CD14-positive monocyte (primary cell): ENCODE measurements at regions not wholly inside any gene's neighbourhood (a gene's known extent, or its start where the extent isn't known, plus 50 kb on each side); places are given as distances from the start of the nearest gene placed in this dataset.

Source experiments
- DNase-seq, 3 donors: peaks; one replicate each; pipeline ENCODE4 v3.0.0-alpha.2; 2011 to 2022
- H2AFZ ChIP-seq: 2 replicates; pipeline ENCODE4 v1.6.0; 2012; ENCODE audit warnings: mild to moderate bottlenecking, low read depth, low read length, inconsistent platforms; ENCODE audit not compliant: insufficient read depth, poor library complexity, severe bottlenecking
- H3K27ac ChIP-seq, 2 donors: 1 replicate in 1 of 2; 2 replicates in 1 of 2; pipeline ENCODE4 v1.5.1; 2012 to 2013; ENCODE audit warnings: low read length in 2 of 2, control low read depth in 1 of 2, inconsistent platforms in 1 of 2, low read depth in 1 of 2, mild to moderate bottlenecking in 1 of 2
- H3K27me3 ChIP-seq, 2 donors: one replicate each; pipeline versions ENCODE4 v1.6.0 to v1.6.1; 2011 to 2013; ENCODE audit warnings: low read length in 2 of 2; ENCODE audit not compliant: control insufficient read depth in 2 of 2, insufficient read depth in 2 of 2
- H3K36me3 ChIP-seq, 2 donors: replicated peaks in 1 of 2; 1 replicate in 1 of 2; 2 replicates in 1 of 2; pipeline versions ENCODE4 v1.5.1 to v1.6.1; 2012 to 2013; ENCODE audit warnings: low read length in 2 of 2, control low read depth in 1 of 2, inconsistent platforms in 1 of 2, mild to moderate bottlenecking in 1 of 2; ENCODE audit not compliant: insufficient read depth in 2 of 2, control insufficient read depth in 1 of 2
- H3K4me1 ChIP-seq, 2 donors: 1 replicate in 1 of 2; 2 replicates in 1 of 2; pipeline versions ENCODE4 v1.5.1 to v1.6.1; 2012 to 2013; ENCODE audit warnings: low read length in 2 of 2, control low read depth in 1 of 2, inconsistent platforms in 1 of 2, mild to moderate bottlenecking in 1 of 2, moderate library complexity in 1 of 2; ENCODE audit not compliant: insufficient read depth in 2 of 2, control insufficient read depth in 1 of 2
- H3K4me2 ChIP-seq: replicated peaks from 2 replicates; pipeline ENCODE3; 2012; ENCODE audit warnings: low read length, moderate library complexity, mild to moderate bottlenecking; ENCODE audit not compliant: poor library complexity, severe bottlenecking; ENCODE audit errors: extremely low read depth
- H3K4me3 ChIP-seq, 3 experiments: fragments of 200-600 bp in 1 of 3; sonication (generic) in 1 of 3; replicated peaks in 1 of 3; 1 replicate in 2 of 3; 2 replicates in 1 of 3; pipeline ENCODE4 v1.5.1; 2011 to 2013; ENCODE audit warnings: low read length in 3 of 3, mild to moderate bottlenecking in 3 of 3, control low read depth in 2 of 3, low read depth in 2 of 3, inconsistent platforms in 1 of 3, moderate library complexity in 1 of 3
- H3K79me2 ChIP-seq: 2 replicates; pipeline ENCODE4 v1.6.0; 2012; ENCODE audit warnings: mild to moderate bottlenecking, control low read depth, inconsistent platforms, low read length, moderate library complexity; ENCODE audit not compliant: insufficient read depth
- H3K9ac ChIP-seq: 2 replicates; pipeline ENCODE4 v1.6.0; 2017; ENCODE audit warnings: low read length, mild to moderate bottlenecking; ENCODE audit not compliant: insufficient read depth, poor library complexity, severe bottlenecking
- H3K9me3 ChIP-seq, 2 donors: replicated peaks in 1 of 2; 1 replicate in 1 of 2; 2 replicates in 1 of 2; pipeline versions ENCODE4 v1.5.1 to v1.6.1; 2012 to 2013; ENCODE audit warnings: low read length in 2 of 2, control low read depth in 1 of 2; ENCODE audit not compliant: control insufficient read depth in 1 of 2, insufficient read depth in 1 of 2
- H4K20me1 ChIP-seq: 2 replicates; pipeline ENCODE4 v1.6.0; 2012; ENCODE audit warnings: mild to moderate bottlenecking, low read length, control low read depth, moderate library complexity; ENCODE audit not compliant: insufficient read depth
- H3K27ac Mint-ChIP-seq, 7 donors: one replicate each; pipeline ENCODE4 v1.8.0; 2020; ENCODE audit warnings: mild to moderate bottlenecking in 7 of 7, mixed read lengths in 7 of 7, moderate library complexity in 6 of 7, inconsistent platforms in 2 of 7
- H3K27me3 Mint-ChIP-seq, 3 donors: one replicate each; pipeline ENCODE4 v1.8.0; 2021 to 2022; ENCODE audit warnings: low read depth in 3 of 3, mild to moderate bottlenecking in 3 of 3, mixed read lengths in 3 of 3, moderate library complexity in 3 of 3, inconsistent platforms in 1 of 3
- H3K36me3 Mint-ChIP-seq, 2 donors: one replicate each; pipeline ENCODE4 v1.8.0; 2020; ENCODE audit warnings: mixed read lengths in 2 of 2, inconsistent platforms in 1 of 2, mild to moderate bottlenecking in 1 of 2
- H3K4me1 Mint-ChIP-seq: one replicate; pipeline ENCODE4 v1.8.0; 2020; ENCODE audit warnings: mild to moderate bottlenecking, mixed read lengths
- H3K4me3 Mint-ChIP-seq, 2 donors: one replicate each; pipeline ENCODE4 v1.8.0; 2020; ENCODE audit warnings: mild to moderate bottlenecking in 2 of 2, mixed read lengths in 2 of 2, moderate library complexity in 1 of 2
- H3K9me3 Mint-ChIP-seq, 7 donors: one replicate each; pipeline ENCODE4 v1.8.0; 2020 to 2022; ENCODE audit warnings: mixed read lengths in 7 of 7, mild to moderate bottlenecking in 6 of 7, moderate library complexity in 6 of 7, inconsistent platforms in 2 of 7
- WGBS: methylation state at CpG from one replicate; pipeline ENCODE4 v1.1.5; 2013; ENCODE audit warnings: missing lambda C conversion rate; ENCODE audit not compliant: insufficient coverage; 5-methylcytosine and 5-hydroxymethylcytosine counted together
- intact Hi-C, 2 donors: fragments of 100-400 bp; cut with micrococcal nuclease; formaldehyde crosslinking; loops; one replicate each; pipeline versions ENCODE4 v1.15.0 to v1.15.1; 2023
- TF ChIP-seq, protein P1 (sequence below): fragments of 200-600 bp; IDR thresholded peaks from one replicate; pipeline ENCODE4 v1.8.0; 2022; ENCODE audit warnings: antibody characterized with exemption, mild to moderate bottlenecking

DNA sequence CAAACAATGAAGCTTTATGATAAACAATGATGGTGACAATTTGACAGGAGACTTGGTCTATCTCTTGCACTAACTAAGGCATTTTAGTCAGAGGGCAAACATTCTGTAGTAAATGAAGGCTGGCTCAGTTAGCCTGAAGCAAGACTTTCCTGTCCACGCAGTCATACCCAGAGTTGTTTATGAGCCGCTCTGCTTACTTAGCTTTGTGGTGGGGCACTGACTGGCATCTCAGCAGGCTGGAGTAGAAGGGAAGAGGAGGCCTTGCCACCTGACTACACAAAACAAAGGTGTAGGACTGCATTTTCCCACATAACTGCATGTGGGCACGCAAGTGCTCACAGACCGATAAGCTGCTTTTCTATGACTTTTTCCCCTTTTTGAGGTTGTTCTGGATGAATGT is 133.7 kb upstream of the EPB41L4A start:
- no peak overlapping the region for H2AFZ ChIP-seq
- no peak overlapping the region for H3K27ac Mint-ChIP-seq
- H3K9me3 ChIP-seq: no peaks in the 10 kb centered on the region
- no peaks in the 10 kb centered on the region for H4K20me1 ChIP-seq
- H3K4me2 ChIP-seq: no peak overlapping the region
- H3K36me3 ChIP-seq: no peaks in the 10 kb centered on the region
- peaks cover 0 to 14% (median 3%) of the 10 kb centered on the region in 3 donors for H3K27me3 Mint-ChIP-seq
- no peak overlapping the region for H3K27ac ChIP-seq
- no peaks in the 10 kb centered on the region for H3K36me3 Mint-ChIP-seq
- intact Hi-C loops: loop anchor here (2.0 to 5.0 kb wide), 2 partner anchors 202 to 205 kb away; no protein-coding TSS in a partner anchor
- H3K4me1 ChIP-seq: no peaks in the 10 kb centered on the region
- no peak for DNase-seq
- H3K9ac ChIP-seq: no peak overlapping the region
- no peak overlapping the region for H3K4me3 Mint-ChIP-seq
- no peaks in the 10 kb centered on the region for H3K79me2 ChIP-seq
- peaks cover 0 to 2% of the 10 kb centered on the region in 2 donors for H3K27me3 ChIP-seq
- no peak overlapping the region for H3K4me3 ChIP-seq
- TF ChIP-seq, protein P1, sequence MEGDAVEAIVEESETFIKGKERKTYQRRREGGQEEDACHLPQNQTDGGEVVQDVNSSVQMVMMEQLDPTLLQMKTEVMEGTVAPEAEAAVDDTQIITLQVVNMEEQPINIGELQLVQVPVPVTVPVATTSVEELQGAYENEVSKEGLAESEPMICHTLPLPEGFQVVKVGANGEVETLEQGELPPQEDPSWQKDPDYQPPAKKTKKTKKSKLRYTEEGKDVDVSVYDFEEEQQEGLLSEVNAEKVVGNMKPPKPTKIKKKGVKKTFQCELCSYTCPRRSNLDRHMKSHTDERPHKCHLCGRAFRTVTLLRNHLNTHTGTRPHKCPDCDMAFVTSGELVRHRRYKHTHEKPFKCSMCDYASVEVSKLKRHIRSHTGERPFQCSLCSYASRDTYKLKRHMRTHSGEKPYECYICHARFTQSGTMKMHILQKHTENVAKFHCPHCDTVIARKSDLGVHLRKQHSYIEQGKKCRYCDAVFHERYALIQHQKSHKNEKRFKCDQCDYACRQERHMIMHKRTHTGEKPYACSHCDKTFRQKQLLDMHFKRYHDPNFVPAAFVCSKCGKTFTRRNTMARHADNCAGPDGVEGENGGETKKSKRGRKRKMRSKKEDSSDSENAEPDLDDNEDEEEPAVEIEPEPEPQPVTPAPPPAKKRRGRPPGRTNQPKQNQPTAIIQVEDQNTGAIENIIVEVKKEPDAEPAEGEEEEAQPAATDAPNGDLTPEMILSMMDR: no peak
- H3K4me1 Mint-ChIP-seq: no peaks in the 10 kb centered on the region
- H3K9me3 Mint-ChIP-seq: no peaks in the 10 kb centered on the region
- 67% methylated on average over 1 of the region's 4 CpGs for WGBS

DNA sequence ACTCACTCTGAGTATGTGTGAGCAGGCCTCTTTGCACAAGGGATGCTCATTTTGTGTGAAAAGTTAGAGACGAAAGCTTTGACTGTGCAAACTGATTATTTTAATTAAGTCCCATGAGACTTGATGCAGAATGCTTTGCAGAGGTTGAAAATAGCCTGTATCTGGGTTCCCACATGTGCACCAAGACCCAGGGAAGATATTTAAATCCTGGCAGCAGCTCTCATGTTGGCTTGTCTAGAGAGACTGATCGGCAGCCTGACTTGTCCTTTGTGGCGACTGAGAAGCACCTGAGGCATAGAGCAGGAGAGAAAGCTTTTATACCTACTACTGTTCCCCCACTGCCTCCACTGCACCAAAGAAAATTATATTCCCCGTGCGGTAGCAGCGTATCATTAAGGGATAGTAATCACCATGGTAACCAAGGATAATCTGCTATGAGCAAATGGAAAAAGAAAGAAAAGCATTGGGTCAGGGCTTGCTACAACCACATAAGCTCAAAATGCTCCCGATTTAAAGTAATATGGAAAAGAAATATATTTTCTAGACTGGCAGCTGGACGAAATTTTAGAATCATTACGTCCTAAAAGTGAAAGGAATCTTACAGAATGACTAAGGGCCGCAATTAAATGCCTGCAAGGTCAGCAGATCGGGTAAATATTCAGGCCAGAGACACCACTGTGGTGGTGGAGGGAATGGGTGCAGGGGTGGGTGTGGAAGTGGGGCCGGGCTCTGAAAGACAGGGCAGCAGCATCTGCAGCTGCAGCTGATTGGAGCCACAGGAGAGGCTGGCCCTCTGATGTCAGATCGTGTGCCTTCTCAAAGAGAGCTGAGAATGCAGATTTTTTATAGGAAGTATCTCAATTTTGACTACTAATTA is 135.3 kb upstream of the EPB41L4A start:
- Mint-ChIP-seq H3K27me3 (peaks cover 0 to 5% (median 3%) of the 10 kb centered on the region in 3 donors), H3K9me3 (no peaks in the 10 kb centered on the region), H3K4me1 (peaks cover 1% of the 10 kb centered on the region), H3K36me3 (no peaks in the 10 kb centered on the region), H3K27ac (peak overlapping the region in 1 of 7 donors; percentile 58), H3K4me3 (no peak overlapping the region)
- no peak overlapping the region for H2AFZ ChIP-seq
- TF ChIP-seq, protein P1: no peak
- WGBS: 76% methylated on average over 6 of the region's 13 CpGs
- no peaks in the 10 kb centered on the region for H3K9me3 ChIP-seq
- no peak overlapping the region for H3K9ac ChIP-seq
- no peak overlapping the region for H3K27ac ChIP-seq
- H3K27me3 ChIP-seq: peaks cover 0 to 2% of the 10 kb centered on the region in 2 donors
- no peaks in the 10 kb centered on the region for H3K4me1 ChIP-seq
- no peaks in the 10 kb centered on the region for H3K36me3 ChIP-seq
- DNase-seq: no peak
- H3K4me3 ChIP-seq: no peak overlapping the region
- intact Hi-C loops: loop anchor here in 1 of 2 donors (5.0 kb wide), 1 partner anchor 203 kb away; no protein-coding TSS in a partner anchor
- no peak overlapping the region for H3K4me2 ChIP-seq
- no peaks in the 10 kb centered on the region for H3K79me2 ChIP-seq
- no peaks in the 10 kb centered on the region for H4K20me1 ChIP-seq
